ENCODE measurements at regions not wholly inside any gene's neighbourhood (a gene's known extent, or its start where the extent isn't known, plus 50 kb on each side); places are given as distances from the start of the nearest gene placed in this dataset.

- DNase-seq (ENCODE audit: low read depth): no peak
- CTCF ChIA-PET: no interaction called here
- H3K27me3 ChIP-seq (ENCODE audit: control insufficient read depth, insufficient read depth, low read length): no peaks in the 10 kb centered on the region
- TF ChIP-seq CTCF (IDR thresholded peaks at IDR 0.05; ENCODE audit: insufficient read depth, low read depth, low read length): no peak
- no peak overlapping the region for H3K4me3 ChIP-seq (ENCODE audit: low read depth, low read length)
- POLR2A ChIA-PET: interaction anchor here (0.8 kb wide), 1 partner anchor 454 kb away, joined by 9 read pairs; no protein-coding TSS in a partner anchor
- H3K36me3 ChIP-seq (ENCODE audit: control insufficient read depth, insufficient read depth, low read length): no peaks in the 10 kb centered on the region
These were observed 239.4 kb downstream of the WNT5A start for GRCh38 chr3:55247666-55248065.

GRCh38 chr3:55246033-55246432 lies 241.1 kb downstream of the WNT5A start:
- Histone ChIP-seq H3K27me3 (ENCODE audit: control insufficient read depth, insufficient read depth, low read length) (no peaks in the 10 kb centered on the region), H3K36me3 (ENCODE audit: control insufficient read depth, insufficient read depth, low read length) (no peaks in the 10 kb centered on the region), H3K4me3 (ENCODE audit: low read depth, low read length) (no peak overlapping the region)
- DNase-seq (ENCODE audit: low read depth): no peak
- ChIA-PET CTCF (no interaction called here), POLR2A (no interaction called here)
- TF ChIP-seq CTCF (IDR thresholded peaks at IDR 0.05; ENCODE audit: insufficient read depth, low read depth, low read length): no peak

GRCh38 chr3:55245351-55245750 lies 241.8 kb downstream of the WNT5A start:
- H3K36me3 ChIP-seq (ENCODE audit: control insufficient read depth, insufficient read depth, low read length): no peaks in the 10 kb centered on the region

DNA sequence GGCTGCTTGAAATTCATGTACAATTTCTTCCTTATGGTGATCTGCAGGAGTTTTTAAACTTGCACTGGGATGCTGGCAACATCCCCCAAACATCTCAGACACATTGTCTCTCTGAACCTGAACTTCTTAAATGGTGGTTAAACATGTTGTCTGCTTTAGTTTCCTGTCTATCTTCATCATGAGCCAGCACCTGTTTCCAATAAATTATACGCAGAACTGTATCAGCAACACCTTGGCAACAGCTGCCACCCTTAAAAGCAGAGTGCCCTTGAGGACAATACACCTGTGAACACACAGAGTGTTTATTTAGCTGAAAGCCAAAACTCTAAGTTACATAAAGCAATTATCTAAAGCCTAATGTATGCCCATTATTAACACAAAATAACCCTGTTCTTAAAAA lies 242.9 kb downstream of the WNT5A start:
- ChIA-PET CTCF (interaction anchor here (1.3 kb wide), 1 partner anchor 9 kb away, joined by 4 read pairs; no protein-coding TSS in a partner anchor), POLR2A (no interaction called here)
- DNase-seq (ENCODE audit: low read depth): no peak
- TF ChIP-seq CTCF (IDR thresholded peaks at IDR 0.05; ENCODE audit: insufficient read depth, low read depth, low read length): no peak
- no peaks in the 10 kb centered on the region for H3K36me3 ChIP-seq (ENCODE audit: control insufficient read depth, insufficient read depth, low read length)
- H3K4me3 ChIP-seq (ENCODE audit: low read depth, low read length): no peak overlapping the region
- no peaks in the 10 kb centered on the region for H3K27me3 ChIP-seq (ENCODE audit: control insufficient read depth, insufficient read depth, low read length)

More at GRCh38 chr3:55245351-55245750, 241.8 kb downstream of the WNT5A start:
- TF ChIP-seq CTCF (IDR thresholded peaks at IDR 0.05; ENCODE audit: insufficient read depth, low read depth, low read length): no peak
- CTCF ChIA-PET: no interaction called here
- POLR2A ChIA-PET: no interaction called here
- Histone ChIP-seq H3K4me3 (ENCODE audit: low read depth, low read length) (no peak overlapping the region), H3K27me3 (ENCODE audit: control insufficient read depth, insufficient read depth, low read length) (no peaks in the 10 kb centered on the region)
- no peak for DNase-seq (ENCODE audit: low read depth)

GRCh38 chr3:55243678-55244077 lies 243.4 kb downstream of the WNT5A start:
- TF ChIP-seq CTCF (IDR thresholded peaks at IDR 0.05; ENCODE audit: insufficient read depth, low read depth, low read length): no peak
- Histone ChIP-seq H3K27me3 (ENCODE audit: control insufficient read depth, insufficient read depth, low read length) (no peaks in the 10 kb centered on the region), H3K4me3 (ENCODE audit: low read depth, low read length) (no peak overlapping the region), H3K36me3 (ENCODE audit: control insufficient read depth, insufficient read depth, low read length) (no peaks in the 10 kb centered on the region)
- ChIA-PET POLR2A (interaction anchor here (0.6 kb wide), 1 partner anchor 227 kb away, joined by 4 read pairs; no protein-coding TSS in a partner anchor), CTCF (interaction anchor here (1.3 kb wide), 1 partner anchor 9 kb away, joined by 4 read pairs; no protein-coding TSS in a partner anchor)
- DNase-seq (ENCODE audit: low read depth): no peak

All from BJ (cell line).